NCI-H82 treated with DMSO at 0.1 percent for 48 hours (cell line): ENCODE measurements at regions not wholly inside any gene's neighbourhood (a gene's known extent, or its start where the extent isn't known, plus 50 kb on each side); places are given as distances from the start of the nearest gene placed in this dataset.
"Not testable (repeated sequence)": the region's sequence is repeated elsewhere in the genome, so short reads cannot be mapped to it uniquely, and the experiment has no call there.

Source experiments
- DNase-seq: peaks from one replicate; lab custom pipeline; 2025; ENCODE audit not compliant: unreplicated experiment; lab: John Stamatoyannopoulos, UW

- no peak for DNase-seq
Observed at GRCh38 chr3:99586701-99587100, 51.7 kb upstream of the COL8A1 start.

GRCh38 chr3:99579965-99580364 lies 58.4 kb upstream of the COL8A1 start:
- DNase-seq: no peak

DNA sequence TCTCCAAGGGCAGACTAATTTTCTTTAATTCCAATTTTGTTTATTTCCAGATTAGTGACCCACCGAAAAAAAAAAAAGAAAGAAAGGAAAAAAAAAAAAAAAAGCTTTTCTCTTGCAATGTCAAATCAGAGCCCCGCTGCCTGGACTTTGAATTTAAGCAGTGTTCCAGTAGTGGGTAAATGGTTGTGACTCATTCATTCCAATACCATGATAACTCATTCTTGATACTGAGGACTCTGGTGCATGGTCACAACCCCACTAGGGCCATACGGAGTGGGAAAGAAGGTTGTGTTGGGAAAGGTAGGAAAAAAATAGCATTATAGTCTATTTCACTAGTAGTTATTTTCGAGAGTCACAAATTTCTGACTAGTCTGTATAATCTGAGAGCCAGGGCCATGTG lies 59.1 kb upstream of the COL8A1 start:
- no peak for DNase-seq

GRCh38 chr3:99578339-99578970 lies 59.9 kb upstream of the COL8A1 start:
- peak; percentile 96 for DNase-seq

DNA sequence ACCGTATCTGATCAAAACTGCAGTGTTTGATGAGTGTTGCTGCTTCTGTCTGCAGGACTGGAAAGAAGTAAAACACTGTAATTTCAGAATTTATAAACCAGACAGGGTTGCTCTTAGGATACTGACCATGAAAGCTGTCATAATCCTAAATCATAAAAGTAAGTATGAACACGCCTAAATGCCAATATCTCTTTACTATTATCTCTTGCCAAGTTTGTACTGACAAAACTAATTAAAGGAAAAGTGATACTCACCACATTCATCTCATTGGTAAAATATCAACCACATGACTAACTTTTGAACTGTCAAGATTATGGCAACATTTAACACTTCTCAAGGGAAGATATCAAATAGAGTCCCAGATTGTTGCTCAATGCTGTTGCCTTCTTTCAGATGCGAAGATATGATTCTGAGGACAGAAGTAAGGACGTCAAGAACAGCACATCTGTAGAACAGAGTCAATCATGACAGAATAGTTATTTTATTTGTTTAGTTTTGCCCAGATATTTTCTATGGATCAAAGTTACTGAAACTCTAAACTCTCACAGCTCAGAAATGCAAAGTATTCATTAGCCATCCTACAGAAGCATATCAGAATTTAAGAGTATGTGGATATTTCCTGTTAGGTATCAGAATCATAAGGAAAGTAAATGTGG lies 61.4 kb upstream of the COL8A1 start:
- DNase-seq: no peak

DNA sequence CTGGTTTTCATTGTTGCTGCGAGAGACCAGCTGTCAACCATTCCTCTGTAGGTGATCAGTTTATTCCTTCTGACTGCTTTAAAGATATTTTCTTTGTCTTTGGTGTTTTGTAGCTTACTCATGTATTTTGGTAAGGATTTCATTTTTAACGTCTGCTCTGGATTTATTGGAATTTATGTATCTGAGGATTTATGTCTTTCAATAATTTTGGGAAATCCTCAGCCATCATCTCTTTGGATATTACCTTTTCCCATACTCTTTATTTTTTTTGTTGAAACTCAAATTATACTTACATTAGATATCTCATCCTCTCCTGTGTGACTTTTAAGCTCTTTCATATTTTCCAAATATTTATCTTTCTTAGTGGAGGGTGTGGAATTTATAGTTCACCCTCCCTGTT lies 62.7 kb upstream of the COL8A1 start:
- no peak for DNase-seq

- DNase-seq: no peak
Observed at GRCh38 chr3:99570061-99570460, 68.3 kb upstream of the COL8A1 start.

DNA sequence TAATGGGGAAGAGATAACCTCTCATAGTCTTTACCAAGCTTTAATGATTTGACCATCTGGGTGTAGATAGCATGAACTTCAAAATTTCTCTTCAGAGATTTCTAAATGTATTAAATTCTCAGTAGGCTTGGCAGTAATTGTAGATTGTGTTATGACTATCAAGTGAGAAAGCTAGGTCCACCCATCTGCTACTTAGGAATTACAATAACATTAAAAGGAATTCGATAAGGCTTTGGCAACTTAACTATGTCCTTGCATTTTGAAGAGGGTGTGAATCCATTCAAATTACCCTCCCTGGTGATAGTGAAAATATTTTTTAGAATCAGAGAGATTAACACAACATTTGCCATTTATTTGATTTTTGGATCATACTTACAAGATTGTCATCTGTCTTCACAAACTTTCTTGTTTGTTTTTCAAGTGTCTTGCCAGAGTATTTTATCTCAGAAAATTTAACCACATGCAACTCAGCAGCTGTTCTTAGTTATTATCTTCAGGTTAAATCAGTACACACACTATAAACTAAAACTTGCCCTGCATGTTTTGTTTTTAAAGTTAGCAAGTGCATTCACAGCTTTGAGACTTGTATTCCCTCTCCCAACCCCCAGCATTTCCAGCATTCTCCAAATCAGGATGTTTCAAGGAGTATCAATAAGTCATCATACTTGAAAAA lies 69.6 kb upstream of the COL8A1 start:
- no peak for DNase-seq

DNA sequence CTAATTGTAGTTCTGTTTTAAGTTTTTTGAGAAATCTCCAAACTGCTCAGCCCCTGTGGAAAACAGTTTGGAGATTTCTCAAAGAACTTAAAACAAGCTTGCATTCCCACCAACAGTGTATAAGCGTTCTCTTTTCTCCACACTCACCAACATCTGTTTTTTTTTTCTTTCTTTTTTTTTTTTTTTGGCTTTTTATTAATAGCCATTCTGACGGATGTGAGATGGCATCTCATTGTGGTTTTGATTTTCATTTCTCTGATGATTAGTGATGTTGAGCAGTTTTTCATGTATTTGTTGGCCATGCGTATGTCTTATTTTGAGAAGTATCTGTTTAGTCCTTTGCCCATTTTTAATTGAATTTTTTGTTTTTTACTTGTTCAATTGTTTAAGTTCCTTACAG lies 73.1 kb upstream of the COL8A1 start:
- DNase-seq: no peak

GRCh38 chr3:99562990-99563607 lies 75.3 kb upstream of the COL8A1 start:
- no peak for DNase-seq

DNA sequence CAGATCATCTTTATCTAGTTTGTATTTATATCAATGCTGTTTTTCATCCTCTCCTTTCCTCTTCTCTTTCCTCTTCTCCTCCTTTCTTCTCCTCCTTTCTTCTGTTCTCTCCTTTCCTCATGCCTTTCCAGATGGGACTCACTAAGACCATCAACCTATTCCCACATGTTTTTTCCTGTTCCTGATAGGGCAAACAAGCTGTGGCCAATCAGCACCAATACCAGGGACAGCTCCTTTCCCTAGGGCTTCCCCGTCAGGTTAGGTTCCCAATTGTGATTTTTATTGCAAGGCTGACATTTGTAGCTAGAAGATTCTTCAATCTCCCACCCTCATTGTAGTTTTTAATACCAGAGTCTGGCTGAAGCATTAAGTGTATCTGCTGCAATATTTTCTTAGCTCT lies 76.3 kb upstream of the COL8A1 start:
- no peak for DNase-seq

DNA sequence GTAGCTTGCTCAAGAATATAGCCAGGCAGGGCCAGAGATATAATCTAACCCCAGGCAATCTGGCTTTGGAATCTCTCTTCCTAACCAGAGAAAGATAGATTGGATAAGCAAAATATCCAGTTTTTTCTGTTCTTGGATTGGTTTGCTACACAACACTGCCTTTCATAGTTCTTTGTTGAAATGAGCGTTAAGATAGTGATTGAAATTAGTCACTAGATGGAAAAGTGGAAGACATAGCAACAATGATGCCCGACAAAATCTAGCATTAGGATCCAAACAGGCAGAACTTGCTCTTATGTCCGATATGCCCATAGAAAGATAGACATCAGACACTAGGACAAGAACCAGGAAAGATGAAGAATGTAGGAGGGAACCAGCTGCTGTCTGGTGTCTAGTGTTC lies 77.3 kb upstream of the COL8A1 start:
- DNase-seq: no peak

GRCh38 chr3:99559196-99559595 lies 79.2 kb upstream of the COL8A1 start:
- no peak for DNase-seq

- DNase-seq: not testable (repeated sequence)
Observed at GRCh38 chr3:99555885-99556284, 82.5 kb upstream of the COL8A1 start.

DNA sequence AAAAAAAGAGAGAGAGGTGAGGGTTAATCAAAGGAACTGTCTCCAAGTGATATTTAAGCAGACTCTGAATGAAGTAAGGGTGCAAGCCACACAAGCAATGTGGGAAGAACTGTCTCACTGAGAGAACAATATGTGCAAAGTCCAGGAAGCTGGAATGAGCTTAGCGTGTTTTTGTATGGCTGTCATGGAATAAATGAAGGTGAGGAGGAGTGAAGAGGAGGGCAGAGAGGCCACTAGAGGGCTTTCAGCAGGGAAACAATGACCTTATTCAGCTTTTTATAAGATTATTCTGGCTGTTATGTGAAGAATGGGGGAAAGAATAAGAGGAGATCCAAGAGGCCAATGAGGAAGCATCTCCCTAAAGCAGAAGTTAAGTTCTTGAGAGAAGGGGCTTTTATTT lies 86.9 kb upstream of the COL8A1 start:
- no peak for DNase-seq

DNA sequence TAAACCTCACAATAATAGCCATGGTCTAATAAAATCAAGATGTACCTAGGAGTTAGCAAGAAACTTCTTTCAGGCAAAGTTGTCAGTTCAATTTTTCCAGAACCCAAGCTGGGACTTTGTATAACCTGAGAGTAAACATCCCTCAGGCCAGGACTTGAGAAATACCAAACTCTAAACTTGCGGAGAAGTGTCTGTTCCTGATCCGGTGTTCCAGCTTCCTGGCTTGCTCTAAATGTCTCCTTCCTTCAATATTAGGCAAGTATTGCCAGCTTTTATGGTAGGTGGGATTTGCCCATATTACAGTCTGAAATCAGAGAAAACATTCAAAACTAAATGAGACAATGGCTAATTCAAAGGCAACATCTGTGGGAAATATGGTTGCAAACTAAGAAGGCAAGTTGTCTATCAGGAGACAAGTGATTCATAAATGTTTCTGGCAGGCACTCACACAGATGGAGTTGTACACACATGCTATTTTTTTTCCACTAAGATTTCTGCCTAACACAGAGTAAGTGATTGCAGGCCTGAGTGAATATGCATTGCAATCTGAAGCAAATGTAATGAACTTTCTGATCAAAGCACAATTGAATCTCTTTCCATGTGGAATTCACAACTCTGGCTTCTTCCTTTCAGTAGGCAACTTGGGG lies 88.3 kb upstream of the COL8A1 start:
- no peak for DNase-seq

DNA sequence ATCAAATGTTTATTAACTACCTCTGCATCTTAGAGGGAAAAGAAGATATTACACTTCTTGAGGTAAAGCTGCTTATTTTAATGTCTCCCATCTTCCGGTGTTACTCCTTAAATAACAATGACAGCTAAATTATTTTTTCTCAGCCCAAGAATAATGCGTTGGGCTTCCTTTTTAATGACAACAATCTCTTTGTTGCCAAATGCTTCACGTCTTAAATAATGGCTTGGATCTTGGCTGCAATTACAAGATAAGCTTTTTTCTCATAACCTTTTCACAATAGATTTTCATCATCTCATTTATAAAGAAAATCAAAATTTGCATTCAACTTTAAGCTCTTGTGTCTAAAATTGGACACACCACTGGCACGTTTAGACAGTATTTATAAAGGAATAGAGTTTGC lies 89.2 kb upstream of the COL8A1 start:
- DNase-seq: no peak

DNA sequence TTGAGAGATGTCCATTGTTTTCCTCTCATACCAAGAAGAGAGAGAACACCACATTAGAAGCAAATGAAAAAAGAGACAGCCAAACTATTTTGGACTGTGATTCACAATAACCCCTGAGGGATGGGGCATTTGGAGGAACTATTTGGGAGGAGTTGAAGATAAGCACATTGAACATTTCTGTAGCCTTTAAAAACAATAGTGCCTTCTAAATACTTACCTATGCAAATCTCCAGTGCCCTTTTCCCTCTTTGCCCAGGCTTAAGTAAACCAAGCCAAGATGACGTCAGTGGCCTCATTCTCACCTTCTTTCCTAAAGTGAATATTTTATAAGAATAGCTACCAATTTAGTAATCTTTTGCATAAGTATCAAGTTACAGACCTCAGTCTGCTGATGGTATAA lies 89.7 kb upstream of the COL8A1 start:
- no peak for DNase-seq

- DNase-seq: no peak
Observed at GRCh38 chr3:99545941-99546580, 92.3 kb upstream of the COL8A1 start.

DNA sequence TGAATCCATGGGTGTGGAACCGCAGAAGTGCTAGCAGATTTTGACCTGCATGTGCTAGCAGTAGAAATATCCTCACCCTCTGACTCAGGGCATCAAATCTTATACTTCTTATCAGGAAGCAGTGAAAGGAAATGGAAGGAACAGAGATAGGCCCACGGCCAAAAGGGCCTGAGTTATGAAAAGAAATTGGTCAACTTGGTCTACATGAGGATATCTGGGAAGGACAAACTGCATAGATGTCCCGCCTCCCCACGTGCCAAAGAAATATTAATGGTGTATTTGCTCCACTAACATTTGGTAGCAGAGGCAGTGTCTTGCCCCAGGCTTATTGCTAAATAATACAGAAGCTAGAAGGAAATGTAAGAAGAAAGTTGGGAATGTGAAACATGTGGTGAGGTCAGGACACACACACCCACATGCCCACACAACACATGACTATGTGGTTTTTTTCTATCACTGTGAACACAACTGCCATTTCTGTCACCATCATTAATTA lies 93.6 kb upstream of the COL8A1 start:
- no peak for DNase-seq

DNA sequence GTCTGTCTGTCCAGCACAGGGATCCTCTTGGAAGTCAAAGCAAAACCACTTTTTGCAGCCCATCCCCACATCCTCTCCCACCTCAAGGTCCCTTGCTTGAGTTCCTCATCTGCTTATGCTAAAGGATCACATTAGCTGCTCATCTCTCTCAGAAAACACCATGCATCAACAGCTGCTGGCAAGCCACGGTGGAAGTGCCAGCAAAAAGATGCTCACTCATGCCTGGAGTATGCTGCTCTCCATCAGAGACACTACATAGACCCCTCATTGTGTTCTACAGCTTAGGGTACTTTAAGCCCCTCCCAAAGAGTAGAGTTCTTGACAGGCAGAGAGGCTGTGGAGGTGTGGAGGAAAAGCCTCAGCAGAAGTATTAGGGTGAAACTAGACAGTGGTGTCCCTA lies 94.6 kb upstream of the COL8A1 start:
- no peak for DNase-seq
